ENCODE measurements at regions not wholly inside any gene's neighbourhood (a gene's known extent, or its start where the extent isn't known, plus 50 kb on each side); places are given as distances from the start of the nearest gene placed in this dataset.

DNA sequence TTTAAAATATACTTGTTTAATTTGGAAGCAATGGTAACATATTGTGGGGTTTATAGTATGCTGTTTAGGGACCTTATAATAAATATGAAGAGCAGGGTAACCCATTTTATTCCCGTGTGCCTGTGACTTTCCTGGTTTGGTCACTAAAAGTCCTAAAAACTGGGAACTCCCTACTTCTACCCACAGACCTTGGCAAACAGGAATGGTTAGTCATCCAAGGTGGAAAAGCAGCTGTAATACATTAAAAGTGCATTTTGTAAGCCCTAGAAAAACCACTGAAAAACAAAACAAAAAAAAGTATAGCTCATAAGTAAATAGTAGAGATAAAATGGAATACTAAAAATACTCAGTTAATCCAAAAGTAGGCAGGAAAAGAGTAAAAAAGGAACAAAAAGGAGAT is 538.9 kb downstream of the LMO4 start:
- Histone ChIP-seq H3K18ac (ENCODE audit: low read length) (no peak overlapping the region), H3K14ac (ENCODE audit: low read length) (no peak overlapping the region), H2BK12ac (ENCODE audit: low read length) (no peak overlapping the region), H2AK5ac (ENCODE audit: low read depth, low read length) (no peak overlapping the region), H3K4me2 (ENCODE audit: insufficient read depth, low read length, poor library complexity, severe bottlenecking) (no peak overlapping the region), H3K4me1 (ENCODE audit: control insufficient read depth in 2 of 2, insufficient read depth in 1 of 2, low read depth in 1 of 2, low read length in 2 of 2) (no peaks in the 10 kb centered on the region), H3K9me3 (replicated peaks in 1 of 2; ENCODE audit: control insufficient read depth in 2 of 2, insufficient read depth in 1 of 2, low read depth in 1 of 2, low read length in 2 of 2) (no peaks in the 10 kb centered on the region), H3K23ac (ENCODE audit: low read depth, low read length, poor library complexity) (no peak overlapping the region), H3K4ac (ENCODE audit: low read length) (no peak overlapping the region), H2BK5ac (ENCODE audit: low read length) (no peak overlapping the region), H4K91ac (ENCODE audit: low read depth, low read length, poor library complexity) (no peak overlapping the region), H3K4me3 (ENCODE audit: low read length in 2 of 2) (no peak overlapping the region), H2AFZ (ENCODE audit: low read length) (no peak overlapping the region), H3K9ac (ENCODE audit: low read depth, low read length, poor library complexity) (no peak overlapping the region), H2BK120ac (ENCODE audit: low read depth, low read length) (no peak overlapping the region), H2BK15ac (ENCODE audit: low read length) (no peak overlapping the region), H3K27me3 (ENCODE audit: control insufficient read depth in 3 of 3, insufficient read depth in 3 of 3, low read depth in 1 of 3, low read length in 3 of 3) (no peaks in the 10 kb centered on the region), H3K36me3 (replicated peaks in 1 of 2; ENCODE audit: control insufficient read depth in 2 of 2, insufficient read depth in 2 of 2, low read length in 2 of 2) (no peaks in the 10 kb centered on the region), H3K79me1 (ENCODE audit: low read depth, low read length) (no peaks in the 10 kb centered on the region), H4K8ac (ENCODE audit: low read depth, low read length) (no peak overlapping the region), H3K27ac (replicated peaks; ENCODE audit: low read length) (no peak overlapping the region)
- WGBS, 2 donors (ENCODE audit: extremely low coverage in 2 of 2, insufficient read length in 2 of 2, insufficient replicate concordance in 1 of 2): no CpG with 5 or more reads among the region's 1 CpG
- no peak for DNase-seq (ENCODE audit: low spot score)

DNA sequence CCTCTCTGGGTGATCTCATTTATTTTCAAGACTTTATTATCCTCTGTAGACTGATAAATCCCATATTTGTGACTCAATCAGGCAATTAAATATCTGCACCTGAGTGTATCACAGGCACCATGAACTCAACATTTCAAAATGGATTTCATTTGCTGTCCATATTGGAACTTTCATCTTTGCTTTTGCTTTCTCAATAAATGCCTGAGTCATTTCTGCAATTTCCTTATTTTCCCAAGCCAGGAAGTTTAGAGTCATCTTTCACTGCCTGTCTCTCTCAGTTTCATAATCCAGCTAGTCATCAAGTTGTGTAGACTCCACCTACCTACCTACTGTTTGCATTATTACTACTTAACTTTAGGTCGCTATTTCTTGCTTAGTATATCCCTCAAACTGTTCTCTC is 540.9 kb downstream of the LMO4 start:
- Histone ChIP-seq H2BK12ac (ENCODE audit: low read length) (no peak overlapping the region), H2BK120ac (ENCODE audit: low read depth, low read length) (no peak overlapping the region), H4K8ac (ENCODE audit: low read depth, low read length) (no peak overlapping the region), H2AK5ac (ENCODE audit: low read depth, low read length) (no peak overlapping the region), H4K91ac (ENCODE audit: low read depth, low read length, poor library complexity) (no peak overlapping the region), H3K4me3 (ENCODE audit: low read length in 2 of 2) (no peak overlapping the region), H3K36me3 (replicated peaks in 1 of 2; ENCODE audit: control insufficient read depth in 2 of 2, insufficient read depth in 2 of 2, low read length in 2 of 2) (no peaks in the 10 kb centered on the region), H3K79me1 (ENCODE audit: low read depth, low read length) (no peaks in the 10 kb centered on the region), H3K4me1 (ENCODE audit: control insufficient read depth in 2 of 2, insufficient read depth in 1 of 2, low read depth in 1 of 2, low read length in 2 of 2) (no peaks in the 10 kb centered on the region), H2AFZ (ENCODE audit: low read length) (no peak overlapping the region), H3K23ac (ENCODE audit: low read depth, low read length, poor library complexity) (no peak overlapping the region), H3K27me3 (ENCODE audit: control insufficient read depth in 3 of 3, insufficient read depth in 3 of 3, low read depth in 1 of 3, low read length in 3 of 3) (no peaks in the 10 kb centered on the region), H3K9me3 (replicated peaks in 1 of 2; ENCODE audit: control insufficient read depth in 2 of 2, insufficient read depth in 1 of 2, low read depth in 1 of 2, low read length in 2 of 2) (no peaks in the 10 kb centered on the region), H2BK15ac (ENCODE audit: low read length) (no peak overlapping the region), H3K4ac (ENCODE audit: low read length) (no peak overlapping the region), H3K18ac (ENCODE audit: low read length) (no peak overlapping the region), H3K9ac (ENCODE audit: low read depth, low read length, poor library complexity) (no peak overlapping the region), H3K27ac (replicated peaks; ENCODE audit: low read length) (no peak overlapping the region), H3K14ac (ENCODE audit: low read length) (no peak overlapping the region), H3K4me2 (ENCODE audit: insufficient read depth, low read length, poor library complexity, severe bottlenecking) (no peak overlapping the region), H2BK5ac (ENCODE audit: low read length) (no peak overlapping the region)
- no peak for DNase-seq (ENCODE audit: low spot score)
- WGBS, 2 donors (ENCODE audit: extremely low coverage in 2 of 2, insufficient read length in 2 of 2, insufficient replicate concordance in 1 of 2): no CpG with 5 or more reads among the region's 1 CpG

DNA sequence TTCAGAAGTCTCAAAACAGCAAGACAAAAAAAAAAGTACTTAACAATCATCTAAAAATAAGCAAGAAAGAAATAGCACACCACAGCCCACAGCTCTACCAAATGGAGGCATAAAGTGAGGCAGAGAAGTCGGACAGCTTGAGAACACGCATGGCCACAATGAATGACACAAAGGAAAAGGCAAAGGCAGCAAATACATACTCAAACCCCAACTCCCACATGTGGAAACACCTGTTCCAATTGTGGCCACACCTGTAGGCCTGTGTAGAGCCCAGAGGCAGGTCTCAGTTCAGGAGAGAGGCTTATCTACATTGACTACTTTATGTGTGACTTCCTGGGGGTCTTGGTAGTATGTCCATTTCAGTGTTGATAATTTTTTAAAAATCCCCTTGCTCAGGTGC is 543.5 kb downstream of the LMO4 start:
- H2BK120ac ChIP-seq (ENCODE audit: low read depth, low read length): no peak overlapping the region
- no peak overlapping the region for H2AK5ac ChIP-seq (ENCODE audit: low read depth, low read length)
- no peak overlapping the region for H2BK5ac ChIP-seq (ENCODE audit: low read length)
- H3K4me3 ChIP-seq (ENCODE audit: low read length in 2 of 2): no peak overlapping the region
- H4K8ac ChIP-seq (ENCODE audit: low read depth, low read length): no peak overlapping the region
- no peaks in the 10 kb centered on the region for H3K36me3 ChIP-seq (replicated peaks in 1 of 2; ENCODE audit: control insufficient read depth in 2 of 2, insufficient read depth in 2 of 2, low read length in 2 of 2)
- no peak overlapping the region for H3K9ac ChIP-seq (ENCODE audit: low read depth, low read length, poor library complexity)
- H2BK15ac ChIP-seq (ENCODE audit: low read length): no peak overlapping the region
- H3K14ac ChIP-seq (ENCODE audit: low read length): no peak overlapping the region
- H2BK12ac ChIP-seq (ENCODE audit: low read length): no peak overlapping the region
- H4K91ac ChIP-seq (ENCODE audit: low read depth, low read length, poor library complexity): no peak overlapping the region
- H3K79me1 ChIP-seq (ENCODE audit: low read depth, low read length): no peaks in the 10 kb centered on the region
- no CpG with 5 or more reads among the region's 2 CpGs for WGBS, 2 donors (ENCODE audit: extremely low coverage in 2 of 2, insufficient read length in 2 of 2, insufficient replicate concordance in 1 of 2)
- H3K27ac ChIP-seq (replicated peaks; ENCODE audit: low read length): no peak overlapping the region
- H3K23ac ChIP-seq (ENCODE audit: low read depth, low read length, poor library complexity): no peak overlapping the region
- H3K9me3 ChIP-seq (replicated peaks in 1 of 2; ENCODE audit: control insufficient read depth in 2 of 2, insufficient read depth in 1 of 2, low read depth in 1 of 2, low read length in 2 of 2): no peaks in the 10 kb centered on the region
- no peak for DNase-seq (ENCODE audit: low spot score)
- H3K4me1 ChIP-seq (ENCODE audit: control insufficient read depth in 2 of 2, insufficient read depth in 1 of 2, low read depth in 1 of 2, low read length in 2 of 2): no peaks in the 10 kb centered on the region
- no peak overlapping the region for H2AFZ ChIP-seq (ENCODE audit: low read length)
- no peak overlapping the region for H3K4me2 ChIP-seq (ENCODE audit: insufficient read depth, low read length, poor library complexity, severe bottlenecking)
- no peaks in the 10 kb centered on the region for H3K27me3 ChIP-seq (ENCODE audit: control insufficient read depth in 3 of 3, insufficient read depth in 3 of 3, low read depth in 1 of 3, low read length in 3 of 3)
- no peak overlapping the region for H3K4ac ChIP-seq (ENCODE audit: low read length)
- no peak overlapping the region for H3K18ac ChIP-seq (ENCODE audit: low read length)

GRCh38 chr1:87872692-87873091 is 544.0 kb downstream of the LMO4 start:
- Histone ChIP-seq H2BK12ac (ENCODE audit: low read length) (no peak overlapping the region), H3K4me3 (ENCODE audit: low read length in 2 of 2) (no peak overlapping the region), H3K14ac (ENCODE audit: low read length) (no peak overlapping the region), H3K18ac (ENCODE audit: low read length) (no peak overlapping the region), H3K36me3 (replicated peaks in 1 of 2; ENCODE audit: control insufficient read depth in 2 of 2, insufficient read depth in 2 of 2, low read length in 2 of 2) (no peaks in the 10 kb centered on the region), H3K4me2 (ENCODE audit: insufficient read depth, low read length, poor library complexity, severe bottlenecking) (no peak overlapping the region), H3K9me3 (replicated peaks in 1 of 2; ENCODE audit: control insufficient read depth in 2 of 2, insufficient read depth in 1 of 2, low read depth in 1 of 2, low read length in 2 of 2) (no peaks in the 10 kb centered on the region), H2BK120ac (ENCODE audit: low read depth, low read length) (no peak overlapping the region), H2AFZ (ENCODE audit: low read length) (no peak overlapping the region), H4K8ac (ENCODE audit: low read depth, low read length) (no peak overlapping the region), H2BK5ac (ENCODE audit: low read length) (no peak overlapping the region), H3K9ac (ENCODE audit: low read depth, low read length, poor library complexity) (no peak overlapping the region), H2AK5ac (ENCODE audit: low read depth, low read length) (no peak overlapping the region), H3K27me3 (ENCODE audit: control insufficient read depth in 3 of 3, insufficient read depth in 3 of 3, low read depth in 1 of 3, low read length in 3 of 3) (no peaks in the 10 kb centered on the region), H3K79me1 (ENCODE audit: low read depth, low read length) (no peaks in the 10 kb centered on the region), H4K91ac (ENCODE audit: low read depth, low read length, poor library complexity) (no peak overlapping the region), H3K23ac (ENCODE audit: low read depth, low read length, poor library complexity) (no peak overlapping the region), H3K4me1 (ENCODE audit: control insufficient read depth in 2 of 2, insufficient read depth in 1 of 2, low read depth in 1 of 2, low read length in 2 of 2) (no peaks in the 10 kb centered on the region), H2BK15ac (ENCODE audit: low read length) (no peak overlapping the region), H3K4ac (ENCODE audit: low read length) (no peak overlapping the region), H3K27ac (replicated peaks; ENCODE audit: low read length) (no peak overlapping the region)
- no peak for DNase-seq (ENCODE audit: low spot score)
- no CpG with 5 or more reads among the region's 3 CpGs for WGBS, 2 donors (ENCODE audit: extremely low coverage in 2 of 2, insufficient read length in 2 of 2, insufficient replicate concordance in 1 of 2)
